ENCODE measurements at regions not wholly inside any gene's neighbourhood (a gene's known extent, or its start where the extent isn't known, plus 50 kb on each side); places are given as distances from the start of the nearest gene placed in this dataset.

DNA sequence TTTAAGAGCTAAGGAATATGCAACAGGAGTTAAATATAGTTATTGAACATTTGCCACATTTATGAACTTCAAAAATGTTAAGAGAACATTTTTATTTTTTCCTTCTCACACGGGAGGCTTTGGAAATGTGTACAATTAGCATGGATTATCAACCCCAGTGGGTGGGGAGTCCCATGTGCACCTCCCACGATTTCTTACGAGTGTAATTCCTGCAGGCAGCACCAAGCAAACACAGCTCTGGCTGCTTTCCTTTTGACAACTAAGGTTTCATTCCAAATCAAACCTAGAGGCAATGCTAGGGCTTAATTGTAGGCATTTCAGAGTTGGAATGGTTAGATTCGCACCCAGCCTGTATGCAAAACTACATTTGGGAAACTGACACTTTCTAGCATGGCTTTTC is 460.9 kb downstream of the METTL15 start:
- TF ChIP-seq, protein P1, sequence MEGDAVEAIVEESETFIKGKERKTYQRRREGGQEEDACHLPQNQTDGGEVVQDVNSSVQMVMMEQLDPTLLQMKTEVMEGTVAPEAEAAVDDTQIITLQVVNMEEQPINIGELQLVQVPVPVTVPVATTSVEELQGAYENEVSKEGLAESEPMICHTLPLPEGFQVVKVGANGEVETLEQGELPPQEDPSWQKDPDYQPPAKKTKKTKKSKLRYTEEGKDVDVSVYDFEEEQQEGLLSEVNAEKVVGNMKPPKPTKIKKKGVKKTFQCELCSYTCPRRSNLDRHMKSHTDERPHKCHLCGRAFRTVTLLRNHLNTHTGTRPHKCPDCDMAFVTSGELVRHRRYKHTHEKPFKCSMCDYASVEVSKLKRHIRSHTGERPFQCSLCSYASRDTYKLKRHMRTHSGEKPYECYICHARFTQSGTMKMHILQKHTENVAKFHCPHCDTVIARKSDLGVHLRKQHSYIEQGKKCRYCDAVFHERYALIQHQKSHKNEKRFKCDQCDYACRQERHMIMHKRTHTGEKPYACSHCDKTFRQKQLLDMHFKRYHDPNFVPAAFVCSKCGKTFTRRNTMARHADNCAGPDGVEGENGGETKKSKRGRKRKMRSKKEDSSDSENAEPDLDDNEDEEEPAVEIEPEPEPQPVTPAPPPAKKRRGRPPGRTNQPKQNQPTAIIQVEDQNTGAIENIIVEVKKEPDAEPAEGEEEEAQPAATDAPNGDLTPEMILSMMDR (IDR thresholded peaks at IDR 0.05) = no peak
- TF ChIP-seq, protein P2, sequence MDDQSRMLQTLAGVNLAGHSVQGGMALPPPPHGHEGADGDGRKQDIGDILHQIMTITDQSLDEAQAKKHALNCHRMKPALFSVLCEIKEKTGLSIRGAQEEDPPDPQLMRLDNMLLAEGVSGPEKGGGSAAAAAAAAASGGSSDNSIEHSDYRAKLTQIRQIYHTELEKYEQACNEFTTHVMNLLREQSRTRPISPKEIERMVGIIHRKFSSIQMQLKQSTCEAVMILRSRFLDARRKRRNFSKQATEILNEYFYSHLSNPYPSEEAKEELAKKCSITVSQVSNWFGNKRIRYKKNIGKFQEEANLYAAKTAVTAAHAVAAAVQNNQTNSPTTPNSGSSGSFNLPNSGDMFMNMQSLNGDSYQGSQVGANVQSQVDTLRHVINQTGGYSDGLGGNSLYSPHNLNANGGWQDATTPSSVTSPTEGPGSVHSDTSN (IDR thresholded peaks at IDR 0.05) = no peak
- no peak for TF ChIP-seq RCOR1 (IDR thresholded peaks at IDR 0.05; ENCODE audit: low read length)
- TF ChIP-seq, protein P3, sequence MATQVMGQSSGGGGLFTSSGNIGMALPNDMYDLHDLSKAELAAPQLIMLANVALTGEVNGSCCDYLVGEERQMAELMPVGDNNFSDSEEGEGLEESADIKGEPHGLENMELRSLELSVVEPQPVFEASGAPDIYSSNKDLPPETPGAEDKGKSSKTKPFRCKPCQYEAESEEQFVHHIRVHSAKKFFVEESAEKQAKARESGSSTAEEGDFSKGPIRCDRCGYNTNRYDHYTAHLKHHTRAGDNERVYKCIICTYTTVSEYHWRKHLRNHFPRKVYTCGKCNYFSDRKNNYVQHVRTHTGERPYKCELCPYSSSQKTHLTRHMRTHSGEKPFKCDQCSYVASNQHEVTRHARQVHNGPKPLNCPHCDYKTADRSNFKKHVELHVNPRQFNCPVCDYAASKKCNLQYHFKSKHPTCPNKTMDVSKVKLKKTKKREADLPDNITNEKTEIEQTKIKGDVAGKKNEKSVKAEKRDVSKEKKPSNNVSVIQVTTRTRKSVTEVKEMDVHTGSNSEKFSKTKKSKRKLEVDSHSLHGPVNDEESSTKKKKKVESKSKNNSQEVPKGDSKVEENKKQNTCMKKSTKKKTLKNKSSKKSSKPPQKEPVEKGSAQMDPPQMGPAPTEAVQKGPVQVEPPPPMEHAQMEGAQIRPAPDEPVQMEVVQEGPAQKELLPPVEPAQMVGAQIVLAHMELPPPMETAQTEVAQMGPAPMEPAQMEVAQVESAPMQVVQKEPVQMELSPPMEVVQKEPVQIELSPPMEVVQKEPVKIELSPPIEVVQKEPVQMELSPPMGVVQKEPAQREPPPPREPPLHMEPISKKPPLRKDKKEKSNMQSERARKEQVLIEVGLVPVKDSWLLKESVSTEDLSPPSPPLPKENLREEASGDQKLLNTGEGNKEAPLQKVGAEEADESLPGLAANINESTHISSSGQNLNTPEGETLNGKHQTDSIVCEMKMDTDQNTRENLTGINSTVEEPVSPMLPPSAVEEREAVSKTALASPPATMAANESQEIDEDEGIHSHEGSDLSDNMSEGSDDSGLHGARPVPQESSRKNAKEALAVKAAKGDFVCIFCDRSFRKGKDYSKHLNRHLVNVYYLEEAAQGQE (IDR thresholded peaks at IDR 0.05; ENCODE audit: low read depth, low read length) = no peak
- TF ChIP-seq CHD2 (IDR thresholded peaks at IDR 0.05; ENCODE audit: low read length, partially characterized antibody) = no peak
- TF ChIP-seq, protein P4, sequence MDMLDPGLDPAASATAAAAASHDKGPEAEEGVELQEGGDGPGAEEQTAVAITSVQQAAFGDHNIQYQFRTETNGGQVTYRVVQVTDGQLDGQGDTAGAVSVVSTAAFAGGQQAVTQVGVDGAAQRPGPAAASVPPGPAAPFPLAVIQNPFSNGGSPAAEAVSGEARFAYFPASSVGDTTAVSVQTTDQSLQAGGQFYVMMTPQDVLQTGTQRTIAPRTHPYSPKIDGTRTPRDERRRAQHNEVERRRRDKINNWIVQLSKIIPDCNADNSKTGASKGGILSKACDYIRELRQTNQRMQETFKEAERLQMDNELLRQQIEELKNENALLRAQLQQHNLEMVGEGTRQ (IDR thresholded peaks at IDR 0.05; ENCODE audit: borderline replicate concordance, low read depth, low read length) = no peak
- no peak for TF ChIP-seq SIN3A (IDR thresholded peaks at IDR 0.05; ENCODE audit: borderline replicate concordance, low read depth, low read length)
